HG03097 (cell line): ENCODE measurements at regions not wholly inside any gene's neighbourhood (a gene's known extent, or its start where the extent isn't known, plus 50 kb on each side); places are given as distances from the start of the nearest gene placed in this dataset.

Source experiments
- ATAC-seq: cut with Tn5 transposase; IDR thresholded peaks from one replicate; pipeline ENCODE4 v1.9.1; 2021; ENCODE audit not compliant: unreplicated experiment, low FRiP score

- no peak for ATAC-seq
These were observed 719.7 kb upstream of the GRIA3 start for GRCh38 chrX:122464341-122464740.

GRCh38 chrX:122475306-122475705 lies 708.8 kb upstream of the GRIA3 start:
- no peak for ATAC-seq

- ATAC-seq: no peak
These were observed 683.5 kb upstream of the GRIA3 start for GRCh38 chrX:122500556-122500955.

- no peak for ATAC-seq
These were observed 682.4 kb upstream of the GRIA3 start for GRCh38 chrX:122501652-122502051.

GRCh38 chrX:122504026-122504425 lies 680.1 kb upstream of the GRIA3 start:
- ATAC-seq: no peak

GRCh38 chrX:122512561-122513072 lies 671.5 kb upstream of the GRIA3 start:
- no peak for ATAC-seq

- no peak for ATAC-seq
These were observed 666.3 kb upstream of the GRIA3 start for GRCh38 chrX:122517786-122518185.

- no peak for ATAC-seq
These were observed 638.3 kb upstream of the GRIA3 start for GRCh38 chrX:122545778-122546177.

- no peak for ATAC-seq
These were observed 637.8 kb upstream of the GRIA3 start for GRCh38 chrX:122546269-122546668.

- ATAC-seq: no peak
These were observed 631.7 kb upstream of the GRIA3 start for GRCh38 chrX:122552286-122552800.

GRCh38 chrX:122555925-122556324 lies 628.2 kb upstream of the GRIA3 start:
- no peak for ATAC-seq

- ATAC-seq: no peak
These were observed 618.1 kb upstream of the GRIA3 start for GRCh38 chrX:122565952-122566351.

- ATAC-seq: no peak
These were observed 617.7 kb upstream of the GRIA3 start for GRCh38 chrX:122566401-122566800.

GRCh38 chrX:122567911-122568310 lies 616.2 kb upstream of the GRIA3 start:
- ATAC-seq: no peak

GRCh38 chrX:122572461-122572860 lies 611.6 kb upstream of the GRIA3 start:
- ATAC-seq: no peak

- no peak for ATAC-seq
These were observed 605.0 kb upstream of the GRIA3 start for GRCh38 chrX:122579036-122579435.

GRCh38 chrX:122579526-122579925 lies 604.6 kb upstream of the GRIA3 start:
- no peak for ATAC-seq

- ATAC-seq: no peak
These were observed 601.7 kb upstream of the GRIA3 start for GRCh38 chrX:122582280-122582974.

GRCh38 chrX:122582975-122583305 lies 601.1 kb upstream of the GRIA3 start:
- ATAC-seq: no peak

GRCh38 chrX:122583551-122583950 lies 600.5 kb upstream of the GRIA3 start:
- no peak for ATAC-seq

GRCh38 chrX:122584981-122585380 lies 599.1 kb upstream of the GRIA3 start:
- no peak for ATAC-seq

- ATAC-seq: no peak
These were observed 597.2 kb upstream of the GRIA3 start for GRCh38 chrX:122586831-122587230.

- no peak for ATAC-seq
These were observed 592.5 kb upstream of the GRIA3 start for GRCh38 chrX:122591546-122591945.
